ENCODE measurements at regions not wholly inside any gene's neighbourhood (a gene's known extent, or its start where the extent isn't known, plus 50 kb on each side); places are given as distances from the start of the nearest gene placed in this dataset.

- H3K4me1 Mint-ChIP-seq (ENCODE audit: low read depth) = no peaks in the 10 kb centered on the region
- H3K36me3 Mint-ChIP-seq (ENCODE audit: low read depth) = no peaks in the 10 kb centered on the region
- H3K4me3 Mint-ChIP-seq = no peak overlapping the region
- no peak for DNase-seq (ENCODE audit: low spot score)
- H3K27me3 Mint-ChIP-seq (ENCODE audit: low read depth) = peaks cover 10% of the 10 kb centered on the region
- no peaks in the 10 kb centered on the region for H3K9me3 Mint-ChIP-seq
- no peak overlapping the region for H3K27ac Mint-ChIP-seq
These were observed 49.8 kb downstream of the ABCC12 start for GRCh38 chr16:48105976-48106375.

- no peak overlapping the region for H3K4me3 Mint-ChIP-seq
- H3K4me1 Mint-ChIP-seq (ENCODE audit: low read depth) = no peaks in the 10 kb centered on the region
- H3K9me3 Mint-ChIP-seq = no peaks in the 10 kb centered on the region
- DNase-seq (ENCODE audit: low spot score) = no peak
- H3K27ac Mint-ChIP-seq = no peak overlapping the region
- peaks cover 10% of the 10 kb centered on the region for H3K27me3 Mint-ChIP-seq (ENCODE audit: low read depth)
- no peaks in the 10 kb centered on the region for H3K36me3 Mint-ChIP-seq (ENCODE audit: low read depth)
These were observed 50.3 kb downstream of the ABCC12 start for GRCh38 chr16:48105456-48105855.

GRCh38 chr16:48103591-48103990 lies 52.2 kb downstream of the ABCC12 start:
- Mint-ChIP-seq H3K27me3 (ENCODE audit: low read depth) (peaks cover 10% of the 10 kb centered on the region), H3K4me3 (no peak overlapping the region), H3K36me3 (ENCODE audit: low read depth) (no peaks in the 10 kb centered on the region), H3K27ac (no peak overlapping the region), H3K4me1 (ENCODE audit: low read depth) (no peaks in the 10 kb centered on the region), H3K9me3 (no peaks in the 10 kb centered on the region)
- DNase-seq (ENCODE audit: low spot score) = no peak

GRCh38 chr16:48102083-48103008 lies 53.4 kb downstream of the ABCC12 start:
- Mint-ChIP-seq H3K9me3 (no peaks in the 10 kb centered on the region), H3K27ac (no peak overlapping the region), H3K4me3 (no peak overlapping the region), H3K36me3 (ENCODE audit: low read depth) (no peaks in the 10 kb centered on the region), H3K27me3 (ENCODE audit: low read depth) (peaks cover 10% of the 10 kb centered on the region), H3K4me1 (ENCODE audit: low read depth) (no peaks in the 10 kb centered on the region)
- DNase-seq (ENCODE audit: low spot score) = no peak

- Mint-ChIP-seq H3K9me3 (no peaks in the 10 kb centered on the region), H3K36me3 (ENCODE audit: low read depth) (no peaks in the 10 kb centered on the region), H3K27me3 (ENCODE audit: low read depth) (peaks cover 10% of the 10 kb centered on the region), H3K27ac (no peak overlapping the region), H3K4me3 (no peak overlapping the region), H3K4me1 (ENCODE audit: low read depth) (no peaks in the 10 kb centered on the region)
- peak; percentile 23 for DNase-seq (ENCODE audit: low spot score)
These were observed 54.6 kb downstream of the ABCC12 start for GRCh38 chr16:48101069-48101674.

GRCh38 chr16:48099455-48099854 lies 56.3 kb downstream of the ABCC12 start:
- DNase-seq (ENCODE audit: low spot score) = no peak
- Mint-ChIP-seq H3K27ac (no peak overlapping the region), H3K36me3 (ENCODE audit: low read depth) (no peaks in the 10 kb centered on the region), H3K4me1 (ENCODE audit: low read depth) (no peaks in the 10 kb centered on the region), H3K27me3 (ENCODE audit: low read depth) (peaks cover 10% of the 10 kb centered on the region), H3K9me3 (no peaks in the 10 kb centered on the region), H3K4me3 (no peak overlapping the region)

GRCh38 chr16:48098472-48098871 lies 57.3 kb downstream of the ABCC12 start:
- Mint-ChIP-seq H3K4me1 (ENCODE audit: low read depth) (no peaks in the 10 kb centered on the region), H3K36me3 (ENCODE audit: low read depth) (no peaks in the 10 kb centered on the region), H3K27ac (no peak overlapping the region), H3K9me3 (no peaks in the 10 kb centered on the region), H3K4me3 (no peak overlapping the region), H3K27me3 (ENCODE audit: low read depth) (peaks cover 6% of the 10 kb centered on the region)
- DNase-seq (ENCODE audit: low spot score) = no peak

- H3K4me1 Mint-ChIP-seq (ENCODE audit: low read depth) = no peaks in the 10 kb centered on the region
- no peaks in the 10 kb centered on the region for H3K36me3 Mint-ChIP-seq (ENCODE audit: low read depth)
- DNase-seq (ENCODE audit: low spot score) = no peak
- no peak overlapping the region for H3K27ac Mint-ChIP-seq
- H3K4me3 Mint-ChIP-seq = no peak overlapping the region
- H3K27me3 Mint-ChIP-seq (ENCODE audit: low read depth) = no peaks in the 10 kb centered on the region
- no peaks in the 10 kb centered on the region for H3K9me3 Mint-ChIP-seq
These were observed 64.7 kb downstream of the ABCC12 start for GRCh38 chr16:48091117-48091516.

GRCh38 chr16:48089053-48089792 lies 66.6 kb downstream of the ABCC12 start:
- DNase-seq (ENCODE audit: low spot score) = no peak
- Mint-ChIP-seq H3K27me3 (ENCODE audit: low read depth) (no peaks in the 10 kb centered on the region), H3K9me3 (no peaks in the 10 kb centered on the region), H3K4me3 (no peak overlapping the region), H3K27ac (no peak overlapping the region), H3K36me3 (ENCODE audit: low read depth) (no peaks in the 10 kb centered on the region), H3K4me1 (ENCODE audit: low read depth) (no peaks in the 10 kb centered on the region)

GRCh38 chr16:48087639-48088038 lies 68.2 kb downstream of the ABCC12 start:
- no peak for DNase-seq (ENCODE audit: low spot score)
- no peak overlapping the region for H3K4me3 Mint-ChIP-seq
- H3K9me3 Mint-ChIP-seq = no peaks in the 10 kb centered on the region
- no peaks in the 10 kb centered on the region for H3K4me1 Mint-ChIP-seq (ENCODE audit: low read depth)
- no peak overlapping the region for H3K27ac Mint-ChIP-seq
- H3K27me3 Mint-ChIP-seq (ENCODE audit: low read depth) = no peaks in the 10 kb centered on the region
- no peaks in the 10 kb centered on the region for H3K36me3 Mint-ChIP-seq (ENCODE audit: low read depth)

GRCh38 chr16:48086422-48086821 lies 69.4 kb downstream of the ABCC12 start:
- H3K4me3 Mint-ChIP-seq = no peak overlapping the region
- H3K4me1 Mint-ChIP-seq (ENCODE audit: low read depth) = no peaks in the 10 kb centered on the region
- no peaks in the 10 kb centered on the region for H3K27me3 Mint-ChIP-seq (ENCODE audit: low read depth)
- no peaks in the 10 kb centered on the region for H3K9me3 Mint-ChIP-seq
- no peak overlapping the region for H3K27ac Mint-ChIP-seq
- DNase-seq (ENCODE audit: low spot score) = no peak
- H3K36me3 Mint-ChIP-seq (ENCODE audit: low read depth) = no peaks in the 10 kb centered on the region

GRCh38 chr16:48085729-48086128 lies 70.1 kb downstream of the ABCC12 start:
- no peaks in the 10 kb centered on the region for H3K4me1 Mint-ChIP-seq (ENCODE audit: low read depth)
- H3K4me3 Mint-ChIP-seq = no peak overlapping the region
- H3K9me3 Mint-ChIP-seq = no peaks in the 10 kb centered on the region
- no peaks in the 10 kb centered on the region for H3K27me3 Mint-ChIP-seq (ENCODE audit: low read depth)
- H3K36me3 Mint-ChIP-seq (ENCODE audit: low read depth) = no peaks in the 10 kb centered on the region
- no peak overlapping the region for H3K27ac Mint-ChIP-seq
- DNase-seq (ENCODE audit: low spot score) = no peak

GRCh38 chr16:48084826-48085225 lies 71.0 kb downstream of the ABCC12 start:
- H3K27ac Mint-ChIP-seq = no peak overlapping the region
- no peaks in the 10 kb centered on the region for H3K4me1 Mint-ChIP-seq (ENCODE audit: low read depth)
- H3K4me3 Mint-ChIP-seq = no peak overlapping the region
- no peaks in the 10 kb centered on the region for H3K36me3 Mint-ChIP-seq (ENCODE audit: low read depth)
- no peaks in the 10 kb centered on the region for H3K27me3 Mint-ChIP-seq (ENCODE audit: low read depth)
- no peak for DNase-seq (ENCODE audit: low spot score)
- H3K9me3 Mint-ChIP-seq = no peaks in the 10 kb centered on the region

- H3K27ac Mint-ChIP-seq = no peak overlapping the region
- H3K36me3 Mint-ChIP-seq (ENCODE audit: low read depth) = no peaks in the 10 kb centered on the region
These were observed 73.3 kb downstream of the ABCC12 start for GRCh38 chr16:48082516-48082915.

More at GRCh38 chr16:48082516-48082915, 73.3 kb downstream of the ABCC12 start:
- H3K9me3 Mint-ChIP-seq = no peaks in the 10 kb centered on the region
- peaks cover 2% of the 10 kb centered on the region for H3K27me3 Mint-ChIP-seq (ENCODE audit: low read depth)
- no peak overlapping the region for H3K4me3 Mint-ChIP-seq
- H3K4me1 Mint-ChIP-seq (ENCODE audit: low read depth) = no peaks in the 10 kb centered on the region
- no peak for DNase-seq (ENCODE audit: low spot score)
